Embryonic facial prominence (tissue), 1 donor: ENCODE measurements at regions not wholly inside any gene's neighbourhood (a gene's known extent, or its start where the extent isn't known, plus 50 kb on each side); places are given as distances from the start of the nearest gene placed in this dataset.
A peak's percentile ranks its signal among the peaks of the same experiment; 100 is the strongest.

ENCODE experiments used
- DNase-seq: peaks from one replicate; pipeline ENCODE4 v3.0.0-alpha.2; 2016; ENCODE audit errors: extremely low spot score

- DNase-seq, result no peak
These were observed 2164.8 kb downstream of the LRRC4C start for GRCh38 chr11:39294648-39295047.

- no peak for DNase-seq
These were observed 2171.4 kb downstream of the LRRC4C start for GRCh38 chr11:39288011-39288410.

GRCh38 chr11:39268176-39268690 is 2191.2 kb downstream of the LRRC4C start:
- DNase-seq, result no peak

GRCh38 chr11:39255648-39256047 is 2203.8 kb downstream of the LRRC4C start:
- DNase-seq, result no peak

GRCh38 chr11:39249566-39250365 is 2209.7 kb downstream of the LRRC4C start:
- DNase-seq, result peak; percentile 52

GRCh38 chr11:39247570-39248137 is 2211.8 kb downstream of the LRRC4C start:
- DNase-seq, result no peak

- no peak for DNase-seq
These were observed 2219.9 kb downstream of the LRRC4C start for GRCh38 chr11:39239553-39239952.

GRCh38 chr11:39236916-39237315 is 2222.5 kb downstream of the LRRC4C start:
- no peak for DNase-seq

- DNase-seq, result no peak
These were observed 2237.8 kb downstream of the LRRC4C start for GRCh38 chr11:39221550-39222138.

- no peak for DNase-seq
These were observed 2238.8 kb downstream of the LRRC4C start for GRCh38 chr11:39220501-39221230.

GRCh38 chr11:39220069-39220468 is 2239.4 kb downstream of the LRRC4C start:
- no peak for DNase-seq

GRCh38 chr11:39209981-39210380 is 2249.5 kb downstream of the LRRC4C start:
- DNase-seq, result no peak

GRCh38 chr11:39205236-39205995 is 2254.0 kb downstream of the LRRC4C start:
- DNase-seq, result no peak

- no peak for DNase-seq
These were observed 2266.8 kb downstream of the LRRC4C start for GRCh38 chr11:39192671-39193070.

- DNase-seq, result no peak
These were observed 2268.7 kb downstream of the LRRC4C start for GRCh38 chr11:39190751-39191150.

GRCh38 chr11:39177678-39178077 is 2281.8 kb downstream of the LRRC4C start:
- no peak for DNase-seq

- no peak for DNase-seq
These were observed 2284.5 kb downstream of the LRRC4C start for GRCh38 chr11:39174965-39175364.

- no peak for DNase-seq
These were observed 2285.3 kb downstream of the LRRC4C start for GRCh38 chr11:39174196-39174595.

GRCh38 chr11:39165021-39165420 is 2294.4 kb downstream of the LRRC4C start:
- DNase-seq, result no peak

GRCh38 chr11:39149214-39149613 is 2310.2 kb downstream of the LRRC4C start:
- no peak for DNase-seq

GRCh38 chr11:39145346-39145745 is 2314.1 kb downstream of the LRRC4C start:
- DNase-seq, result no peak
